Natural killer cell (primary cell): ENCODE measurements at regions not wholly inside any gene's neighbourhood (a gene's known extent, or its start where the extent isn't known, plus 50 kb on each side); places are given as distances from the start of the nearest gene placed in this dataset.

ENCODE experiments used
- ATAC-seq, 3 donors: fragments of 150-1000 bp in 2 of 3; fragments of 200-7000 bp in 1 of 3; cut with Tn5 transposase; 1 replicate in 1 of 3; 2 replicates in 2 of 3; pipeline ENCODE4 v1.10.0; 2021; ENCODE audit warnings: mild to moderate bottlenecking in 2 of 3, moderate library complexity in 2 of 3
- DNase-seq, 2 donors: peaks; one replicate each; pipeline versions ENCODE4 v3.0.0 to v3.0.0-alpha.2; 2013 to 2021; ENCODE audit warnings: mixed read lengths in 1 of 2
- H3K27ac ChIP-seq: one replicate; pipeline ENCODE4 v1.5.1; 2013; ENCODE audit warnings: mild to moderate bottlenecking, low read length
- H3K27me3 ChIP-seq: one replicate; pipeline ENCODE4 v1.6.1; 2013; ENCODE audit warnings: low read length; ENCODE audit not compliant: control insufficient read depth, insufficient read depth
- H3K36me3 ChIP-seq: one replicate; pipeline ENCODE4 v1.6.1; 2013; ENCODE audit warnings: low read length; ENCODE audit not compliant: control insufficient read depth, insufficient read depth
- H3K4me1 ChIP-seq: one replicate; pipeline ENCODE4 v1.6.1; 2013; ENCODE audit warnings: low read length; ENCODE audit not compliant: control insufficient read depth, insufficient read depth
- H3K4me3 ChIP-seq: one replicate; pipeline ENCODE4 v1.5.1; 2013; ENCODE audit warnings: low read length
- H3K9me3 ChIP-seq: one replicate; pipeline ENCODE4 v1.6.1; 2013; ENCODE audit warnings: low read length; ENCODE audit not compliant: control insufficient read depth, insufficient read depth
- H3K27ac Mint-ChIP-seq, 2 donors: one replicate each; pipeline ENCODE4 v1.8.0; 2022; ENCODE audit warnings: mild to moderate bottlenecking in 2 of 2, mixed read lengths in 2 of 2, moderate library complexity in 1 of 2
- H3K27me3 Mint-ChIP-seq, 2 donors: one replicate each; pipeline ENCODE4 v1.8.0; 2022; ENCODE audit warnings: low read depth in 2 of 2, mixed read lengths in 2 of 2
- H3K36me3 Mint-ChIP-seq: one replicate; pipeline ENCODE4 v1.8.0; 2022; ENCODE audit warnings: mixed read lengths
- H3K4me1 Mint-ChIP-seq, 2 donors: one replicate each; pipeline ENCODE4 v1.8.0; 2022; ENCODE audit warnings: mixed read lengths in 2 of 2
- H3K4me3 Mint-ChIP-seq: one replicate; pipeline ENCODE4 v1.8.0; 2022; ENCODE audit warnings: mild to moderate bottlenecking, moderate library complexity, mixed read lengths
- H3K9me3 Mint-ChIP-seq, 2 donors: one replicate each; pipeline ENCODE4 v1.8.0; 2022; ENCODE audit warnings: mixed read lengths in 2 of 2
- WGBS: methylation state at CpG from one replicate; pipeline ENCODE4 v1.1.7; 2013; ENCODE audit warnings: missing lambda C conversion rate; ENCODE audit not compliant: insufficient coverage; 5-methylcytosine and 5-hydroxymethylcytosine counted together
- intact Hi-C: fragments of 100-400 bp; cut with micrococcal nuclease; formaldehyde crosslinking; loops from one replicate; pipeline ENCODE4 v1.14.2; 2022
- TF ChIP-seq, protein P1 (sequence below): fragments of 200-600 bp; IDR thresholded peaks from one replicate; pipeline ENCODE4 v1.8.0; 2022; ENCODE audit warnings: antibody characterized with exemption

DNA sequence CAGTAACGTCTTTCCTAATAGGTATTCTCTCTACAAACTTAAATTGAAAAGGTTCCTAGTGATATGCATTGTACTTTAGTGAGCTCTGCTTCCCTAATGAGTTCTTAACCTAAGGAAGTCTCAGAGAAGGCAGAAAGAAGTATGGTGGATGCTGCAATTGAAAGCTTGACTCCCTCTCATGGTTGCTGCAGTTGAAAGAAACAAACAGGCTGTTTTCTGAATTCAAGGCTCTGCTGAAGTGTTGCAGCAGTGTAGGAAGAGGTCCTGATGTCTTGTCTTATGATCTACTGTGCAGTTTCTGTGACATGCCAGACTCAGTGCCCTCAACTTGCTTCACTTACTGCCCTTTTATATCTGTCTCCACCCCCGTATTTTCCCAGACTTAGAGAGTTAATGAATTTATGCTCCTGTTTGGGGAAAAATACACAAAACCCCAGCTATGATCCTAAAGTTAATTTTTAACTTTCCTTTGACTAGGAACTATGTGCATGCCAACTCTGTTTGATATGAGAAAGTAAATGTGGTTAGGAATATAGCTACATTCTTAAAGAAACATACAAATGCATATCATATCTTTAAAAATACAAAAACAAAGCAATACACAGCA is 655.3 kb upstream of the FAM98A start:
- TF ChIP-seq, protein P1, sequence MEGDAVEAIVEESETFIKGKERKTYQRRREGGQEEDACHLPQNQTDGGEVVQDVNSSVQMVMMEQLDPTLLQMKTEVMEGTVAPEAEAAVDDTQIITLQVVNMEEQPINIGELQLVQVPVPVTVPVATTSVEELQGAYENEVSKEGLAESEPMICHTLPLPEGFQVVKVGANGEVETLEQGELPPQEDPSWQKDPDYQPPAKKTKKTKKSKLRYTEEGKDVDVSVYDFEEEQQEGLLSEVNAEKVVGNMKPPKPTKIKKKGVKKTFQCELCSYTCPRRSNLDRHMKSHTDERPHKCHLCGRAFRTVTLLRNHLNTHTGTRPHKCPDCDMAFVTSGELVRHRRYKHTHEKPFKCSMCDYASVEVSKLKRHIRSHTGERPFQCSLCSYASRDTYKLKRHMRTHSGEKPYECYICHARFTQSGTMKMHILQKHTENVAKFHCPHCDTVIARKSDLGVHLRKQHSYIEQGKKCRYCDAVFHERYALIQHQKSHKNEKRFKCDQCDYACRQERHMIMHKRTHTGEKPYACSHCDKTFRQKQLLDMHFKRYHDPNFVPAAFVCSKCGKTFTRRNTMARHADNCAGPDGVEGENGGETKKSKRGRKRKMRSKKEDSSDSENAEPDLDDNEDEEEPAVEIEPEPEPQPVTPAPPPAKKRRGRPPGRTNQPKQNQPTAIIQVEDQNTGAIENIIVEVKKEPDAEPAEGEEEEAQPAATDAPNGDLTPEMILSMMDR: no peak
- Histone ChIP-seq H3K4me1 (no peaks in the 10 kb centered on the region), H3K36me3 (no peaks in the 10 kb centered on the region), H3K9me3 (no peaks in the 10 kb centered on the region), H3K27ac (no peak overlapping the region), H3K4me3 (no peak overlapping the region), H3K27me3 (no peaks in the 10 kb centered on the region)
- no CpG with 5 or more reads among the region's 2 CpGs for WGBS
- DNase-seq: no peak
- Mint-ChIP-seq H3K4me3 (no peak overlapping the region), H3K4me1 (no peaks in the 10 kb centered on the region), H3K27ac (no peak overlapping the region), H3K36me3 (no peaks in the 10 kb centered on the region), H3K27me3 (no peaks in the 10 kb centered on the region), H3K9me3 (peaks cover 10 to 19% of the 10 kb centered on the region in 2 donors)
- intact Hi-C loops: no loop called here
- no peak for ATAC-seq

DNA sequence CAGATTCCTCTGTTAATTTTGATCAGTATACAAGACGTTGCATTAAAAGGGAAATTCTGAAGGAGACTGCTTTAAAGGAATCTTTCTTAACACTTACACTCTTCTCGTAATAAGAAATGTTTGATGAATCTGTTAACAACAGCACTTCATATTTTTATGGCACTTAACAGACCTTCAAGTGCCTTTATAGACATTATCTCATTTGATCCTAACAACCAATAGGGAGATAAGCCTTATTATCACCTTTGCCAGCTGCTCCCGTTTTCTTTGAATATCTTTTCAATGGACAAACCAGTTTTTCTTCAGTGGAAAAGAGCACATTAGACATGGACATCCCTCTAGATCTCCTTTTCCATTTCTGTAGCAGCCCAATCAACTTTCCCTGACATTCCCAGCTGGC is 653.0 kb upstream of the FAM98A start:
- no peak for ATAC-seq
- H3K27ac Mint-ChIP-seq: no peak overlapping the region
- 50% methylated on average over 2 of the region's 3 CpGs for WGBS

DNA sequence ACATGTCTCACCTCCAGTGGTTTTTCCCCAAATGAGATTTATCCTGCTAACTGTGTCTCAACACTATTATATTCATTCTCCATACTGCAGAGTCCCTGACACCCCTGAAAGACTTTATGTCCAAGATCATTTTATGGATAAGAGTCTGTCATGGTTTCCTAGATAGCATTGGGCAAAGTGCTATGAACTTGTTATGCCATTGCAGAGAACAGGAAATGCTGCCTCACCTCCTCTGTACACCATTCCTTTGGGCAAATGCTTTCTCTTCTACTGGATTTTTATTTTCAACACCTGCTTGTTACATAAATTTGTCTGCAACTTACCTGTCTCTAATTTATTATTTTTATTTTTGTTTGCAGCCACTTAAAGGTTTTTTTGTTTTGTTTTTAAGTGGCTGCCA is 652.5 kb upstream of the FAM98A start:
- Histone ChIP-seq H3K27ac (no peak overlapping the region), H3K4me1 (no peaks in the 10 kb centered on the region), H3K9me3 (no peaks in the 10 kb centered on the region), H3K36me3 (no peaks in the 10 kb centered on the region), H3K4me3 (no peak overlapping the region), H3K27me3 (no peaks in the 10 kb centered on the region)
- Mint-ChIP-seq H3K4me3 (no peak overlapping the region), H3K27me3 (no peaks in the 10 kb centered on the region), H3K9me3 (peaks cover 10 to 12% of the 10 kb centered on the region in 2 donors), H3K36me3 (no peaks in the 10 kb centered on the region), H3K4me1 (no peaks in the 10 kb centered on the region), H3K27ac (no peak overlapping the region)
- no peak for DNase-seq
- TF ChIP-seq, protein P1: no peak
- no peak for ATAC-seq
- intact Hi-C loops: no loop called here

More for the DNA sequence above, 653.0 kb upstream of the FAM98A start:
- Histone ChIP-seq H3K27me3 (no peaks in the 10 kb centered on the region), H3K36me3 (no peaks in the 10 kb centered on the region), H3K9me3 (no peaks in the 10 kb centered on the region), H3K4me3 (no peak overlapping the region), H3K4me1 (no peaks in the 10 kb centered on the region), H3K27ac (no peak overlapping the region)
- no peaks in the 10 kb centered on the region for H3K4me1 Mint-ChIP-seq
- TF ChIP-seq, protein P1: no peak
- peaks cover 10 to 12% of the 10 kb centered on the region in 2 donors for H3K9me3 Mint-ChIP-seq
- intact Hi-C loops: no loop called here
- no peaks in the 10 kb centered on the region for H3K27me3 Mint-ChIP-seq
- H3K4me3 Mint-ChIP-seq: no peak overlapping the region
- no peaks in the 10 kb centered on the region for H3K36me3 Mint-ChIP-seq
- no peak for DNase-seq

DNA sequence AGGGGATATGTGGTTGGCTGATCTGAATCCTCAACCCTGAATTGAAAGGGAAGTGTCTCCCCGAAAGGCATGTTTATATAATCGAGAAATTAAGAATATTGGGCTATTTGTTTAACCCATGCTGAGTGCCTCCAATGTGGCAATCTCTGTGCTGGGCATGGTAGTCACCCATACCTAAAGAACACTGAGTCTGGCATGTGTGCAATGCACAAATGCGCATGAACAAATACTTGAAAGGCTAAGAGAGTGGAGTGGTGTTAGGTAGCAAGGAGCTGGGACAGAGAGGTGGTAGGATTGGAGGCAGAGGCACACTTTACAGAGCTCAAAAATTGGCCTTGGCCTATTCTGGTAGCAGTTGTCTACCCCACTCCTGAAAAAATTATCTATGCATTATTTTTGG is 645.1 kb upstream of the FAM98A start:
- H3K9me3 Mint-ChIP-seq: peaks cover 6 to 7% of the 10 kb centered on the region in 2 donors

More for the DNA sequence above, 645.1 kb upstream of the FAM98A start:
- Histone ChIP-seq H3K4me3 (no peak overlapping the region), H3K36me3 (no peaks in the 10 kb centered on the region), H3K27ac (no peak overlapping the region), H3K27me3 (no peaks in the 10 kb centered on the region), H3K4me1 (no peaks in the 10 kb centered on the region), H3K9me3 (no peaks in the 10 kb centered on the region)
- Mint-ChIP-seq H3K4me1 (no peaks in the 10 kb centered on the region), H3K27me3 (no peaks in the 10 kb centered on the region), H3K4me3 (no peak overlapping the region), H3K36me3 (no peaks in the 10 kb centered on the region), H3K27ac (no peak overlapping the region)
- TF ChIP-seq, protein P1: no peak
- ATAC-seq (no peak), DNase-seq (no peak)
- WGBS: 90% methylated on average over 3 of the region's 3 CpGs
- intact Hi-C loops: no loop called here
